B cell (primary cell): ENCODE measurements at regions not wholly inside any gene's neighbourhood (a gene's known extent, or its start where the extent isn't known, plus 50 kb on each side); places are given as distances from the start of the nearest gene placed in this dataset.

Experiments used
- ATAC-seq: fragments of 200-7000 bp; cut with Tn5 transposase; one replicate; pipeline ENCODE4 v1.10.0; 2021; ENCODE audit warnings: low read depth, mild to moderate bottlenecking, moderate number of reproducible peaks, moderate library complexity
- CTCF ChIA-PET: fragments of 350-600 bp; sonication (Branson Sonifier 250); formaldehyde crosslinking; loops from one replicate; lab custom pipeline; 2021; ENCODE audit warnings: antibody characterized with exemption, inconsistent platforms; lab: Charles Lee
- POLR2A ChIA-PET: fragments of 350-600 bp; sonication (Branson Sonifier 250); formaldehyde crosslinking; loops from one replicate; lab custom pipeline; 2021; ENCODE audit warnings: antibody characterized with exemption; lab: Charles Lee
- DNase-seq: peaks from one replicate; pipeline ENCODE4 v3.0.0; 2013
- H2AFZ ChIP-seq: 2 replicates; pipeline ENCODE4 v1.6.1; 2012; ENCODE audit warnings: mild to moderate bottlenecking, low read depth, low read length; ENCODE audit not compliant: insufficient read depth, poor library complexity, severe bottlenecking
- H3K27ac ChIP-seq, 2 donors: 1 replicate in 1 of 2; 2 replicates in 1 of 2; pipeline ENCODE4 v1.5.1; 2012 to 2013; ENCODE audit warnings: low read length in 2 of 2, mild to moderate bottlenecking in 2 of 2, moderate library complexity in 1 of 2
- H3K27me3 ChIP-seq, 4 experiments: fragments of 200-600 bp in 1 of 4; sonication (generic) in 1 of 4; replicated peaks in 1 of 4; 1 replicate in 2 of 4; 2 replicates in 2 of 4; pipeline versions ENCODE4 v1.6.1 to v1.7.0; 2013 to 2016; ENCODE audit warnings: low read length in 3 of 4, mild to moderate bottlenecking in 2 of 4, mixed read lengths in 1 of 4, moderate library complexity in 1 of 4; ENCODE audit not compliant: insufficient read depth in 4 of 4, control insufficient read depth in 3 of 4; ENCODE audit errors: control extremely low read depth in 1 of 4
- H3K36me3 ChIP-seq, 2 experiments: replicated peaks in 1 of 2; 1 replicate in 1 of 2; 2 replicates in 1 of 2; pipeline versions ENCODE4 v1.6.1 to v1.7.1; 2013; ENCODE audit warnings: low read length in 1 of 2; ENCODE audit not compliant: insufficient read depth in 2 of 2, control insufficient read depth in 1 of 2; ENCODE audit errors: control extremely low read depth in 1 of 2, extremely low read depth in 1 of 2
- H3K4me1 ChIP-seq, 2 donors: fragments of 200-600 bp in 1 of 2; sonication (generic) in 1 of 2; 1 replicate in 1 of 2; 2 replicates in 1 of 2; pipeline versions ENCODE4 v1.5.1 to v1.6.1; 2013 to 2017; ENCODE audit warnings: low read length in 2 of 2; ENCODE audit not compliant: control insufficient read depth in 2 of 2, insufficient read depth in 2 of 2
- H3K4me2 ChIP-seq: replicated peaks from 2 replicates; pipeline ENCODE3; 2012; ENCODE audit warnings: mild to moderate bottlenecking, low read depth, low read length; ENCODE audit not compliant: poor library complexity, severe bottlenecking
- H3K4me3 ChIP-seq, 5 experiments: fragments of 200-600 bp in 1 of 5; sonication (generic) in 1 of 5; 1 replicate in 3 of 5; 2 replicates in 2 of 5; pipeline versions ENCODE4 v1.5.1 to v1.7.0; 2011 to 2016; ENCODE audit warnings: low read length in 4 of 5, mild to moderate bottlenecking in 4 of 5, low read depth in 2 of 5, control low read depth in 1 of 5, moderate library complexity in 1 of 5; ENCODE audit not compliant: insufficient read depth in 1 of 5; ENCODE audit errors: control extremely low read depth in 1 of 5, extremely low read depth in 1 of 5
- H3K79me2 ChIP-seq: fragments of 200-600 bp; sonication (generic); one replicate; pipeline ENCODE4 v1.6.0; 2016; ENCODE audit warnings: low read length; ENCODE audit not compliant: control insufficient read depth, insufficient read depth
- H3K9ac ChIP-seq: fragments of 200-600 bp; sonication (generic); 2 replicates; pipeline ENCODE4 v1.6.1; 2017; ENCODE audit warnings: mild to moderate bottlenecking, low read length, moderate library complexity
- H3K9me3 ChIP-seq, 3 donors: one replicate each; pipeline versions ENCODE4 v1.6.1 to v1.7.1; 2013; ENCODE audit warnings: low read length in 2 of 3; ENCODE audit not compliant: control insufficient read depth in 2 of 3, insufficient read depth in 1 of 3; ENCODE audit errors: control extremely low read depth in 1 of 3
- H4K20me1 ChIP-seq: 2 replicates; pipeline ENCODE4 v1.6.0; 2012; ENCODE audit warnings: mild to moderate bottlenecking, low read length; ENCODE audit not compliant: insufficient read depth, control insufficient read depth, poor library complexity, severe bottlenecking
- H3K27ac Mint-ChIP-seq: one replicate; pipeline ENCODE4 v1.8.0; 2021; ENCODE audit warnings: mixed read lengths
- H3K27me3 Mint-ChIP-seq: one replicate; pipeline ENCODE4 v1.8.0; 2021; ENCODE audit warnings: mixed read lengths
- H3K4me1 Mint-ChIP-seq: one replicate; pipeline ENCODE4 v1.8.0; 2021; ENCODE audit warnings: mixed read lengths
- H3K4me3 Mint-ChIP-seq: one replicate; pipeline ENCODE4 v1.8.0; 2021; ENCODE audit warnings: mixed read lengths
- H3K9me3 Mint-ChIP-seq: one replicate; pipeline ENCODE4 v1.8.0; 2022; ENCODE audit warnings: mixed read lengths; ENCODE audit not compliant: insufficient read depth
- EZH2 ChIP-seq: IDR thresholded peaks from 2 replicates; pipeline ENCODE4 v1.6.1; 2012; ENCODE audit warnings: borderline replicate concordance, low read depth, mild to moderate bottlenecking, moderate library complexity, low read length; ENCODE audit not compliant: insufficient read depth, poor library complexity, severe bottlenecking
- WGBS: methylation state at CpG from one replicate; pipeline ENCODE4 v1.1.5; 2013; ENCODE audit warnings: missing lambda C conversion rate; ENCODE audit not compliant: insufficient coverage; 5-methylcytosine and 5-hydroxymethylcytosine counted together
- intact Hi-C: fragments of 100-400 bp; cut with micrococcal nuclease; formaldehyde crosslinking; loops from one replicate; pipeline ENCODE4 v1.10.0; 2022
- TF ChIP-seq, protein P1 (sequence below): fragments of 200-600 bp; IDR thresholded peaks from one replicate; pipeline ENCODE4 v1.8.0; 2022; ENCODE audit warnings: antibody characterized with exemption, mild to moderate bottlenecking

DNA sequence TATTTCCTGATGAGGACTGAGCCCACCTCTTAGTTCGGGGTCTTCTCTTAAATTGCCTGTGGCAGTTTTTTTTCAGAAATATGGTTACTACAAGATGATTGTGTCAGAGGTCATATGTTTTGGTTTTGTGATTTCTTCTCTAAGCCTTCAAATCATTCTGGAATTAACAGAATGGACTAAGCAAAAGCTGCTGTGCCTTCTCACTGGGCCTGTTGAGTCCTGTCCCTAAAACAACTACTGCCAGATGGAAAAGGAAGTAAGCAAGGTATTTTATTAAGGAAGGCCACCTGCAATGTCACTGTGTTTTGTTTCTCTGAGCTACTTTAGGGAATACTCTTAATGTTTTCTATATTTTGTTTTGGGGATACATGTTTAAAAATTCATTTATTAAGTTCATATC is 470.8 kb downstream of the PCDH20 start:
- ATAC-seq (no peak), DNase-seq (no peak)
- H3K9me3 Mint-ChIP-seq = peaks cover 4% of the 10 kb centered on the region
- no peak overlapping the region for H3K4me3 ChIP-seq
- no peaks in the 10 kb centered on the region for H3K79me2 ChIP-seq
- no peak overlapping the region for H3K27ac ChIP-seq
- CTCF ChIA-PET = no interaction called here
- POLR2A ChIA-PET = no interaction called here
- no peak overlapping the region for H3K4me3 Mint-ChIP-seq
- H3K4me1 ChIP-seq = no peaks in the 10 kb centered on the region
- H3K36me3 ChIP-seq = no peaks in the 10 kb centered on the region
- H3K9ac ChIP-seq = no peak overlapping the region
- peaks cover 0 to 4% (median 0%) of the 10 kb centered on the region in 3 donors for H3K9me3 ChIP-seq
- intact Hi-C loops = no loop called here
- H3K27me3 ChIP-seq = no peaks in the 10 kb centered on the region
- H3K27me3 Mint-ChIP-seq = no peaks in the 10 kb centered on the region
- no peak overlapping the region for H3K27ac Mint-ChIP-seq
- no CpG with 5 or more reads among the region's 1 CpG for WGBS
- no peak overlapping the region for H2AFZ ChIP-seq
- H4K20me1 ChIP-seq = no peaks in the 10 kb centered on the region
- TF ChIP-seq, protein P1, sequence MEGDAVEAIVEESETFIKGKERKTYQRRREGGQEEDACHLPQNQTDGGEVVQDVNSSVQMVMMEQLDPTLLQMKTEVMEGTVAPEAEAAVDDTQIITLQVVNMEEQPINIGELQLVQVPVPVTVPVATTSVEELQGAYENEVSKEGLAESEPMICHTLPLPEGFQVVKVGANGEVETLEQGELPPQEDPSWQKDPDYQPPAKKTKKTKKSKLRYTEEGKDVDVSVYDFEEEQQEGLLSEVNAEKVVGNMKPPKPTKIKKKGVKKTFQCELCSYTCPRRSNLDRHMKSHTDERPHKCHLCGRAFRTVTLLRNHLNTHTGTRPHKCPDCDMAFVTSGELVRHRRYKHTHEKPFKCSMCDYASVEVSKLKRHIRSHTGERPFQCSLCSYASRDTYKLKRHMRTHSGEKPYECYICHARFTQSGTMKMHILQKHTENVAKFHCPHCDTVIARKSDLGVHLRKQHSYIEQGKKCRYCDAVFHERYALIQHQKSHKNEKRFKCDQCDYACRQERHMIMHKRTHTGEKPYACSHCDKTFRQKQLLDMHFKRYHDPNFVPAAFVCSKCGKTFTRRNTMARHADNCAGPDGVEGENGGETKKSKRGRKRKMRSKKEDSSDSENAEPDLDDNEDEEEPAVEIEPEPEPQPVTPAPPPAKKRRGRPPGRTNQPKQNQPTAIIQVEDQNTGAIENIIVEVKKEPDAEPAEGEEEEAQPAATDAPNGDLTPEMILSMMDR = no peak
- no peak for TF ChIP-seq EZH2
- no peaks in the 10 kb centered on the region for H3K4me1 Mint-ChIP-seq
- H3K4me2 ChIP-seq = no peak overlapping the region

DNA sequence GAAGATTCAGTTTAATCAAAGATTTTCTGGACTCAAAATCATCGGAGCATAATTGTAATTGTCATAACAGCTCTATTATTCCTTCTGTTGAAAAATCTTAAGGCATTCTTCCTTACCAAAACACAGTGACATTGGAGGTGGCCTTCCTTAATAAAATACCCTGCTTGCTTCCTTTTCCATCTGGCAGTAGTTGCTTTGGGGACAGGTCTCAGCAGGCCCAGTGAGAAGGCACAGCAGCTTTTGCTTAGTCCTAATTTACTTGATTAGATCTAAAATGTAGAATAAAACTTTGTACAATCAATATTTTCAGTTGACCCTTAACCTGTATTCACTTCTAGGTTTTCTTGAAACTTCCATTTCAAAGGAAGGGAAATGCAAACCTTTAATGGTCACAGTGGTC is 471.6 kb downstream of the PCDH20 start:
- H3K9me3 ChIP-seq = peaks cover 0 to 4% (median 0%) of the 10 kb centered on the region in 3 donors
- no peak overlapping the region for H2AFZ ChIP-seq
- no CpG with 5 or more reads among the region's 1 CpG for WGBS
- ChIA-PET POLR2A (no interaction called here), CTCF (no interaction called here)
- H3K9me3 Mint-ChIP-seq = peaks cover 4% of the 10 kb centered on the region
- no peak for ATAC-seq
- DNase-seq = no peak
- H3K36me3 ChIP-seq = no peaks in the 10 kb centered on the region
- no peak overlapping the region for H3K4me3 ChIP-seq
- intact Hi-C loops = no loop called here
- H3K4me1 Mint-ChIP-seq = no peaks in the 10 kb centered on the region
- no peak overlapping the region for H3K9ac ChIP-seq
- H3K79me2 ChIP-seq = no peaks in the 10 kb centered on the region
- H3K27me3 ChIP-seq = no peaks in the 10 kb centered on the region
- H4K20me1 ChIP-seq = no peaks in the 10 kb centered on the region
- no peak overlapping the region for H3K4me3 Mint-ChIP-seq
- no peaks in the 10 kb centered on the region for H3K27me3 Mint-ChIP-seq
- TF ChIP-seq EZH2 = no peak
- TF ChIP-seq, protein P1 = no peak
- H3K4me2 ChIP-seq = no peak overlapping the region
- H3K27ac ChIP-seq = no peak overlapping the region
- no peak overlapping the region for H3K27ac Mint-ChIP-seq
- no peaks in the 10 kb centered on the region for H3K4me1 ChIP-seq
